ENCODE measurements at regions not wholly inside any gene's neighbourhood (a gene's known extent, or its start where the extent isn't known, plus 50 kb on each side); places are given as distances from the start of the nearest gene placed in this dataset.

DNA sequence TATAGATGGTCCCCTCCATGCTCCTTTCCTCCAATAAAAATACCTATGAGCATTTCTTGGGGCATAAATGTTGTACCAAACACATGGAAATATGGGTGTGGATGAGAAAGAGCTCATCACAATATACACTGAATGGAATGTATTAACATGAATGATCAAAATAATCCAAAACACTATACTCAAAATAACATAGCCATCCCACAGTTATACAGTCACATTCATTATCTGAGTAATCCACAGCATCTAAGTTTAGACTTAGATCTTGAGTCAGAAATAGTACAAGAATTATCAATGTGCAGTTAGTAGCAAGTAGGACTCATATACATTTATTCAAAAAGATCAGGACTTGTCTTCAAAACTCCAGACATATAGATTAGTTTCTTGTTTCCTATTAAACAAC lies 175.2 kb upstream of the NREP start:
- no peaks in the 10 kb centered on the region for H3K9me3 ChIP-seq (ENCODE audit: control insufficient read depth, low read length)
- H3K36me3 ChIP-seq (ENCODE audit: control insufficient read depth, insufficient read depth, low read length), result no peaks in the 10 kb centered on the region
- H3K27ac ChIP-seq (ENCODE audit: low read depth, low read length), result no peak overlapping the region
- Mint-ChIP-seq H3K27me3 (ENCODE audit: insufficient read depth) (no peaks in the 10 kb centered on the region), H3K27ac (no peak overlapping the region), H3K36me3 (ENCODE audit: low read depth) (no peaks in the 10 kb centered on the region), H3K9me3 (no peaks in the 10 kb centered on the region), H3K4me1 (peaks cover 31% of the 10 kb centered on the region), H3K4me3 (no peak overlapping the region)
- H3K4me1 ChIP-seq (ENCODE audit: control insufficient read depth, insufficient read depth, low read length), result peaks cover 18% of the 10 kb centered on the region
- H3K4me3 ChIP-seq (ENCODE audit: low read length), result no peak overlapping the region
- no peak for DNase-seq
- no peaks in the 10 kb centered on the region for H3K27me3 ChIP-seq (ENCODE audit: control insufficient read depth, insufficient read depth, low read length, poor library complexity, severe bottlenecking)
- TF ChIP-seq, protein P1, sequence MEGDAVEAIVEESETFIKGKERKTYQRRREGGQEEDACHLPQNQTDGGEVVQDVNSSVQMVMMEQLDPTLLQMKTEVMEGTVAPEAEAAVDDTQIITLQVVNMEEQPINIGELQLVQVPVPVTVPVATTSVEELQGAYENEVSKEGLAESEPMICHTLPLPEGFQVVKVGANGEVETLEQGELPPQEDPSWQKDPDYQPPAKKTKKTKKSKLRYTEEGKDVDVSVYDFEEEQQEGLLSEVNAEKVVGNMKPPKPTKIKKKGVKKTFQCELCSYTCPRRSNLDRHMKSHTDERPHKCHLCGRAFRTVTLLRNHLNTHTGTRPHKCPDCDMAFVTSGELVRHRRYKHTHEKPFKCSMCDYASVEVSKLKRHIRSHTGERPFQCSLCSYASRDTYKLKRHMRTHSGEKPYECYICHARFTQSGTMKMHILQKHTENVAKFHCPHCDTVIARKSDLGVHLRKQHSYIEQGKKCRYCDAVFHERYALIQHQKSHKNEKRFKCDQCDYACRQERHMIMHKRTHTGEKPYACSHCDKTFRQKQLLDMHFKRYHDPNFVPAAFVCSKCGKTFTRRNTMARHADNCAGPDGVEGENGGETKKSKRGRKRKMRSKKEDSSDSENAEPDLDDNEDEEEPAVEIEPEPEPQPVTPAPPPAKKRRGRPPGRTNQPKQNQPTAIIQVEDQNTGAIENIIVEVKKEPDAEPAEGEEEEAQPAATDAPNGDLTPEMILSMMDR (conservative IDR thresholded peaks at IDR 0.05), result no peak
- H3K9ac ChIP-seq (ENCODE audit: extremely low read depth, low read length, poor library complexity, severe bottlenecking), result no peak overlapping the region

DNA sequence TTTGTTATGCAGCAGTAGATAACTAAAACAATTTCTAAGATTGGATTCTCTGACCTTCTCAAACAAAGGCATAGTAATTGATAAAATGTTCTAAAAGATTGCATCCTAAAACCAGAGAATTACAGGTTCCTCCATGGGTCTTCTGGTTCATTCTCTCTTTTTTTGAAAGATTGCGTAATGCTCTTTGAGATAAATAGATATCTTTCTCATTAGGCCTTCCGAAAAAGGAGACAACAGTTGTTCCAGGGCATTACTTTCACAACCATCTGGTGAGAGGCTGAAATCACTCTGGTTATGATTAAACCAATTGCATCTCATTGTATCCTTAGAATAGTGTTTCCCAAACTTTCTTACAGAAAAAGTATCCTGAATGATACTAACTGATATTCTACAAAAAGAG lies 174.7 kb upstream of the NREP start:
- Histone ChIP-seq H3K36me3 (ENCODE audit: control insufficient read depth, insufficient read depth, low read length) (no peaks in the 10 kb centered on the region), H3K4me1 (ENCODE audit: control insufficient read depth, insufficient read depth, low read length) (peaks cover 14% of the 10 kb centered on the region), H3K4me3 (ENCODE audit: low read length) (no peak overlapping the region), H3K9ac (ENCODE audit: extremely low read depth, low read length, poor library complexity, severe bottlenecking) (no peak overlapping the region), H3K27ac (ENCODE audit: low read depth, low read length) (no peak overlapping the region), H3K9me3 (ENCODE audit: control insufficient read depth, low read length) (no peaks in the 10 kb centered on the region), H3K27me3 (ENCODE audit: control insufficient read depth, insufficient read depth, low read length, poor library complexity, severe bottlenecking) (no peaks in the 10 kb centered on the region)
- H3K9me3 Mint-ChIP-seq, result no peaks in the 10 kb centered on the region
- peaks cover 27% of the 10 kb centered on the region for H3K4me1 Mint-ChIP-seq
- H3K27ac Mint-ChIP-seq, result no peak overlapping the region
- DNase-seq, result no peak
- TF ChIP-seq, protein P1 (conservative IDR thresholded peaks at IDR 0.05), result no peak
- WGBS, 2 experiments (ENCODE audit: insufficient coverage in 1 of 2, insufficient read length in 1 of 2), result 95% methylated on average over 2 of the region's 2 CpGs; no CpG with 5 or more reads in 1 of the 2 experiments
- no peak overlapping the region for H3K4me3 Mint-ChIP-seq
- H3K27me3 Mint-ChIP-seq (ENCODE audit: insufficient read depth), result no peaks in the 10 kb centered on the region
- H3K36me3 Mint-ChIP-seq (ENCODE audit: low read depth), result no peaks in the 10 kb centered on the region

DNA sequence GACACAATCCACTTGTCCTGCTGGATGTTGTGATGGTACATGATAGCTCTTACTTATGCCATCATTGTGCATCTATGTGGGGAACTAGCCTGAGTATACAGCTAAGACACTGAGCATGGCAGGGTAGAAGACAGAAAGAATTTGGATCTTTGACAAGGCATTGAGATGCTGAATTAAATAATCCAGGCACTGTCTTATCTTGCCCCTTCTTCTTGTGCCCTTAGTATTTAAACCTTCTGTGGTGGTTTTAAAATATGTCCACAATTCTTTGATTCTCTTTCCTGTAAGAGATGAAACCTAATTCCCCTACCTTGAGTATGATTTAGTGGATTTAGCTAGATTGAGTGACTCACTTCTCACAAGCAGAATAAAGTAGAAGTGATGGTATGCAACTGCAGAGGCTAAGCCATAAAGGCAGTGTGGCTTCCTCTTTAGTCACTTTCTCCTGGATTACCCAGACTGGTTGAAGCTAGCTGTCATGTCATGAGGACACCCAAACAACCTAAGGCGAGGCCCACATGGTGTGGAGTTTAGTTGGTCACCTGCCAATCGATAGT lies 174.0 kb upstream of the NREP start:
- H3K27me3 Mint-ChIP-seq (ENCODE audit: insufficient read depth), result no peaks in the 10 kb centered on the region
- TF ChIP-seq, protein P1 (conservative IDR thresholded peaks at IDR 0.05), result no peak
- no peak overlapping the region for H3K4me3 Mint-ChIP-seq

More for the DNA sequence above, 174.0 kb upstream of the NREP start:
- Histone ChIP-seq H3K9ac (ENCODE audit: extremely low read depth, low read length, poor library complexity, severe bottlenecking) (no peak overlapping the region), H3K4me1 (ENCODE audit: control insufficient read depth, insufficient read depth, low read length) (peaks cover 13% of the 10 kb centered on the region), H3K36me3 (ENCODE audit: control insufficient read depth, insufficient read depth, low read length) (no peaks in the 10 kb centered on the region), H3K27me3 (ENCODE audit: control insufficient read depth, insufficient read depth, low read length, poor library complexity, severe bottlenecking) (no peaks in the 10 kb centered on the region), H3K4me3 (ENCODE audit: low read length) (no peak overlapping the region), H3K9me3 (ENCODE audit: control insufficient read depth, low read length) (no peaks in the 10 kb centered on the region), H3K27ac (ENCODE audit: low read depth, low read length) (no peak overlapping the region)
- H3K36me3 Mint-ChIP-seq (ENCODE audit: low read depth), result no peaks in the 10 kb centered on the region
- no peaks in the 10 kb centered on the region for H3K9me3 Mint-ChIP-seq
- WGBS, 2 experiments (ENCODE audit: insufficient coverage in 1 of 2, insufficient read length in 1 of 2), result 95% methylated on average over 2 of the region's 2 CpGs; no CpG with 5 or more reads in 1 of the 2 experiments
- H3K4me1 Mint-ChIP-seq, result peaks cover 22% of the 10 kb centered on the region
- no peak for DNase-seq
- no peak overlapping the region for H3K27ac Mint-ChIP-seq
